ENCODE measurements at regions not wholly inside any gene's neighbourhood (a gene's known extent, or its start where the extent isn't known, plus 50 kb on each side); places are given as distances from the start of the nearest gene placed in this dataset.
"Not testable (repeated sequence)": the region's sequence is repeated elsewhere in the genome, so short reads cannot be mapped to it uniquely, and the experiment has no call there.

GRCh38 chr5:111628901-111629300 lies 116.6 kb upstream of the STARD4 start:
- no peak for DNase-seq (ENCODE audit: extremely low spot score, unreplicated experiment)
- H3K4me1 Mint-ChIP-seq (ENCODE audit: unreplicated experiment): no peaks in the 10 kb centered on the region
- TF ChIP-seq, protein P1, sequence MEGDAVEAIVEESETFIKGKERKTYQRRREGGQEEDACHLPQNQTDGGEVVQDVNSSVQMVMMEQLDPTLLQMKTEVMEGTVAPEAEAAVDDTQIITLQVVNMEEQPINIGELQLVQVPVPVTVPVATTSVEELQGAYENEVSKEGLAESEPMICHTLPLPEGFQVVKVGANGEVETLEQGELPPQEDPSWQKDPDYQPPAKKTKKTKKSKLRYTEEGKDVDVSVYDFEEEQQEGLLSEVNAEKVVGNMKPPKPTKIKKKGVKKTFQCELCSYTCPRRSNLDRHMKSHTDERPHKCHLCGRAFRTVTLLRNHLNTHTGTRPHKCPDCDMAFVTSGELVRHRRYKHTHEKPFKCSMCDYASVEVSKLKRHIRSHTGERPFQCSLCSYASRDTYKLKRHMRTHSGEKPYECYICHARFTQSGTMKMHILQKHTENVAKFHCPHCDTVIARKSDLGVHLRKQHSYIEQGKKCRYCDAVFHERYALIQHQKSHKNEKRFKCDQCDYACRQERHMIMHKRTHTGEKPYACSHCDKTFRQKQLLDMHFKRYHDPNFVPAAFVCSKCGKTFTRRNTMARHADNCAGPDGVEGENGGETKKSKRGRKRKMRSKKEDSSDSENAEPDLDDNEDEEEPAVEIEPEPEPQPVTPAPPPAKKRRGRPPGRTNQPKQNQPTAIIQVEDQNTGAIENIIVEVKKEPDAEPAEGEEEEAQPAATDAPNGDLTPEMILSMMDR (conservative IDR thresholded peaks at IDR 0.05): no peak
- H3K9me3 Mint-ChIP-seq: peaks cover 14% of the 10 kb centered on the region
- H3K36me3 Mint-ChIP-seq: no peaks in the 10 kb centered on the region
- no peak overlapping the region for H3K4me3 Mint-ChIP-seq
- H3K27me3 Mint-ChIP-seq: no peaks in the 10 kb centered on the region
- H3K27ac Mint-ChIP-seq: no peak overlapping the region

GRCh38 chr5:111627862-111628261 lies 115.5 kb upstream of the STARD4 start:
- DNase-seq (ENCODE audit: extremely low spot score, unreplicated experiment): no peak
- Mint-ChIP-seq H3K27me3 (no peaks in the 10 kb centered on the region), H3K36me3 (no peaks in the 10 kb centered on the region), H3K4me1 (ENCODE audit: unreplicated experiment) (no peaks in the 10 kb centered on the region), H3K27ac (no peak overlapping the region), H3K9me3 (peaks cover 14% of the 10 kb centered on the region), H3K4me3 (no peak overlapping the region)
- TF ChIP-seq, protein P1 (conservative IDR thresholded peaks at IDR 0.05): no peak

DNA sequence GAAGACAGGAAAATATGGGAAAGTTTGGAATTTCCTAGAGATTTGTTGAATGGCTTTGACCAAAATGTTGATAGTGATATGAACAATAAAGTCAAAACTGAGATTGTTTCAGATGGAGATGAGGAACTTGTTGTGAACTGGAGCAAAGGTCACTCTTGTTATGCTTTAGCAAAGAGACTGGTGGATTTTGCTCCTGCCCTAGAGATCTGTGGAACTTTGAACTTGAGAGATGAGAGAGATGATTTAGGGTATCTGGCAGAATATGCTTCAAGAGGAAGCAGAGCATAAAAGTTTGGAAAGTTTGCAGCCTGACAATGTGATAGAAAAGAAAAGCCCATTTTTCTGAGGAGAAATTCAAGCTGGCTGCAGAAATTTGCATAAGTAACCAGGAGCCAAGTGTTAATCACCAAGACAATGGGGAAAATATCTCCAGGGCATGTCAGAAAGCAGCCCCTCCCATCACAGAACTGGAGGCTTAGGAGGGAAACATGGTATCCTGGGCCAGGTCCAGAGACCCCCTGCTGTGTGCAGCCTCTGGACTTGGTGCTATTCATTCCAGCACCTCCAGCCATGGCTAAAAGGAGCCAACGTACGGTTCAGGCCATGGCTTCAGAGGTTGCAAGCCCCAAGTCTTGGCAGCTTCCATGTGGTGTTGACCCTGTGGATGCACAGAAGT lies 114.3 kb upstream of the STARD4 start:
- no peaks in the 10 kb centered on the region for H3K4me1 Mint-ChIP-seq (ENCODE audit: unreplicated experiment)
- H3K27me3 Mint-ChIP-seq: no peaks in the 10 kb centered on the region
- no peak overlapping the region for H3K27ac Mint-ChIP-seq
- TF ChIP-seq, protein P1 (conservative IDR thresholded peaks at IDR 0.05): no peak
- H3K4me3 Mint-ChIP-seq: no peak overlapping the region
- no peaks in the 10 kb centered on the region for H3K36me3 Mint-ChIP-seq
- H3K9me3 Mint-ChIP-seq: peaks cover 14% of the 10 kb centered on the region
- DNase-seq (ENCODE audit: extremely low spot score, unreplicated experiment): no peak

DNA sequence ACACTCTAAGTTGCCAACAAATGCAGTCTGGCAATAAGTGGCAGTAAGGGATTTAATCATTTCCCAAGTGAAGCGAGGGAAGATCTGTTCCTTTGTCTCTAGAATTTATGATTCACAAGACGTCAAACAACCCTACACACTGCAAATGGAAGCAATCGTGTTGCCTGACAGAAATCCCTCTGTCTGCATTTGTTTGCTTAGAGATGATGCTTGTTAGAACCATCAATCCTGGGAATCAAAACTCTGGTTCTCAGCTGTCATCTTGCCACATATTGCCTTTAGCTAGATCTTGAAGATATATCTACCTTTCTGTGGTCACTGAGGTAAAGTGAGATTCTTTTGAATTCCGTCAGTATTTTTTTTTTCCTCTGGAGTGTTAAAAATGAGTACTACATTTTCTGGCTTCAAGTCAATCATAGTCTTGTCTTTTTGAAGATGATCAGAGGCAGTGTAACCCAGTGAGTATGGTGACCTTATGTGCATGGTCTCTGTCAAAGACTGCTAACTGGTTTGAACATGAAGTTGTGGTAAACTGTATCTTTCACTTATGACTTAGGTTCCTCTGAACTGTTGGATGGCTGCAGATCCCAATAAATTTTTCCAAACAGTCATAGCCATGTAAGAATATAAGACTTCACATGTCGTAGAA lies 106.4 kb upstream of the STARD4 start:
- TF ChIP-seq, protein P1 (conservative IDR thresholded peaks at IDR 0.05): no peak
- Mint-ChIP-seq H3K9me3 (no peaks in the 10 kb centered on the region), H3K27ac (peak overlapping the region; percentile 47), H3K36me3 (no peaks in the 10 kb centered on the region), H3K4me1 (ENCODE audit: unreplicated experiment) (peaks cover 5% of the 10 kb centered on the region), H3K27me3 (peaks cover 12% of the 10 kb centered on the region), H3K4me3 (no peak overlapping the region)
- DNase-seq (ENCODE audit: extremely low spot score, unreplicated experiment): no peak

DNA sequence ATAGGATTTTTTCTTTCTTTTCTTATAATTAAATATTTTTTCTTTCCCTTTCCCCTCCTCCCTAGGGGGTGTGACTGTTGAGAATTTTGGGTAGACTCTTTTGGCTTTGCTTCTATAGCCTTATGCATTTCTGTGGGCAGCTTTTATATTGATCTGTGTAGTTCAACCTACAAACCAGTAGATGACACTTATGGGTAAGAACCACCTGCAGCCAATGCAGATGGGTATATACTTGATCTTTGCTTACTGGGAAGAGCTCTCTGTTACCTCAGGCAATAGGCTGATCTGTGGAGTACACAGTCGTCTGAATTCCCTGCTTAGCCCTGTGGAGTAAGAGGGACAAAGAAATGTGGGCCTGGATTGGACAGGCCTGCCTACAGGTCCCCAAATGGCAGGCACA lies 102.7 kb upstream of the STARD4 start:
- H3K27ac Mint-ChIP-seq: no peak overlapping the region
- peaks cover 5% of the 10 kb centered on the region for H3K4me1 Mint-ChIP-seq (ENCODE audit: unreplicated experiment)

GRCh38 chr5:111612013-111612630 lies 99.8 kb upstream of the STARD4 start:
- not testable (repeated sequence) for H3K4me1 Mint-ChIP-seq (ENCODE audit: unreplicated experiment); H3K9me3 Mint-ChIP-seq; H3K27ac Mint-ChIP-seq; H3K36me3 Mint-ChIP-seq; DNase-seq (ENCODE audit: extremely low spot score, unreplicated experiment); H3K4me3 Mint-ChIP-seq; H3K27me3 Mint-ChIP-seq

More for the DNA sequence above, 102.7 kb upstream of the STARD4 start:
- Mint-ChIP-seq H3K36me3 (no peaks in the 10 kb centered on the region), H3K9me3 (no peaks in the 10 kb centered on the region), H3K4me3 (no peak overlapping the region), H3K27me3 (peaks cover 12% of the 10 kb centered on the region)
- TF ChIP-seq, protein P1 (conservative IDR thresholded peaks at IDR 0.05): no peak
- no peak for DNase-seq (ENCODE audit: extremely low spot score, unreplicated experiment)

Measured in type B pancreatic cell (in vitro differentiated cells).